GM12891 (cell line): ENCODE measurements at regions not wholly inside any gene's neighbourhood (a gene's known extent, or its start where the extent isn't known, plus 50 kb on each side); places are given as distances from the start of the nearest gene placed in this dataset.

Experiments used
- PAX5 ChIP-seq: IDR thresholded peaks from 2 replicates; pipeline ENCODE4 v1.6.1; 2011; ENCODE audit warnings: low read length, moderate library complexity, mild to moderate bottlenecking; ENCODE audit not compliant: insufficient read depth, severe bottlenecking
- POLR2A ChIP-seq: IDR thresholded peaks from 2 replicates; pipeline ENCODE4 v1.6.1; 2011; ENCODE audit warnings: low read depth, low read length, control low read depth
- POLR2AphosphoS5 ChIP-seq: IDR thresholded peaks from 2 replicates; pipeline ENCODE4 v1.6.1; 2011; ENCODE audit warnings: low read depth, low read length, control low read depth
- SPI1 ChIP-seq: IDR thresholded peaks from 2 replicates; pipeline ENCODE4 v1.6.1; 2011; ENCODE audit warnings: low read depth, low read length, control low read depth
- TAF1 ChIP-seq: IDR thresholded peaks from 2 replicates; pipeline ENCODE4 v1.6.1; 2011; ENCODE audit warnings: low read depth, low read length, control low read depth

GRCh38 chr9:79247021-79247420, 324.7 kb upstream of the TLE4 start:
- no peak for TF ChIP-seq TAF1
- TF ChIP-seq POLR2AphosphoS5: no peak
- TF ChIP-seq POLR2A: no peak
- no peak for TF ChIP-seq PAX5
- no peak for TF ChIP-seq SPI1
